Hepatocyte (in vitro differentiated cells): ENCODE measurements at regions not wholly inside any gene's neighbourhood (a gene's known extent, or its start where the extent isn't known, plus 50 kb on each side); places are given as distances from the start of the nearest gene placed in this dataset.
A peak's percentile ranks its signal among the peaks of the same experiment; 100 is the strongest.

Source experiments
- DNase-seq: peaks from one replicate; pipeline ENCODE4 v3.0.0-alpha.2; 2016; ENCODE audit warnings: low spot score
- H2AFZ ChIP-seq: fragments of 200-600 bp; sonication (generic); 2 replicates; pipeline ENCODE4 v1.6.0; 2016; ENCODE audit warnings: antibody characterized with exemption, mild to moderate bottlenecking
- H3K27ac ChIP-seq: fragments of 200-600 bp; sonication (generic); 2 replicates; pipeline ENCODE4 v1.5.1; 2016; ENCODE audit warnings: mild to moderate bottlenecking
- H3K27me3 ChIP-seq: fragments of 200-600 bp; sonication (generic); 2 replicates; pipeline ENCODE4 v1.6.1; 2016
- H3K36me3 ChIP-seq: fragments of 200-600 bp; sonication (generic); replicated peaks from 2 replicates; pipeline ENCODE4 v1.5.1; 2016; ENCODE audit warnings: low read depth; ENCODE audit not compliant: insufficient read depth
- H3K4me1 ChIP-seq: fragments of 200-600 bp; sonication (generic); 2 replicates; pipeline ENCODE4 v1.5.1; 2016; ENCODE audit warnings: mild to moderate bottlenecking, moderate library complexity; ENCODE audit not compliant: insufficient read depth
- H3K4me2 ChIP-seq: fragments of 200-600 bp; sonication (generic); 2 replicates; pipeline ENCODE4 v1.6.0; 2016
- H3K4me3 ChIP-seq: fragments of 200-600 bp; sonication (generic); 2 replicates; pipeline ENCODE4 v1.5.1; 2016; ENCODE audit warnings: mild to moderate bottlenecking
- H3K79me2 ChIP-seq: fragments of 200-600 bp; sonication (generic); 2 replicates; pipeline ENCODE4 v1.6.0; 2017; ENCODE audit warnings: mild to moderate bottlenecking
- H3K9me2 ChIP-seq: fragments of 200-600 bp; sonication (generic); replicated peaks from 2 replicates; pipeline ENCODE4 v1.6.0; 2017; ENCODE audit warnings: mild to moderate bottlenecking; ENCODE audit not compliant: insufficient read depth
- H3K9me3 ChIP-seq: fragments of 200-600 bp; sonication (generic); 2 replicates; pipeline ENCODE4 v1.5.1; 2016; ENCODE audit warnings: low read depth, mild to moderate bottlenecking
- H4K20me1 ChIP-seq: fragments of 200-600 bp; sonication (generic); 2 replicates; pipeline ENCODE4 v1.6.0; 2016; ENCODE audit warnings: mild to moderate bottlenecking; ENCODE audit not compliant: insufficient read depth, poor library complexity, severe bottlenecking
- EZH2 ChIP-seq: fragments of 200-600 bp; sonication (generic); IDR thresholded peaks from 2 replicates; pipeline ENCODE4 v1.6.1; 2016; ENCODE audit warnings: antibody characterized with exemption, mild to moderate bottlenecking, borderline replicate concordance
- EZH2phosphoT487 ChIP-seq: fragments of 200-600 bp; sonication (generic); IDR thresholded peaks from one replicate; pipeline ENCODE4 v1.6.1; 2018; ENCODE audit warnings: antibody characterized with exemption, mild to moderate bottlenecking, low read depth, moderate library complexity; ENCODE audit not compliant: unreplicated experiment, severe bottlenecking
- WGBS: methylation state at CpG from one replicate; pipeline ENCODE4 v1.1.6; 2016; ENCODE audit warnings: low lambda C conversion rate; ENCODE audit errors: missing lambda C conversion rate; 5-methylcytosine and 5-hydroxymethylcytosine counted together
- TF ChIP-seq, protein P1 (sequence below): fragments of 200-600 bp; sonication (generic); IDR thresholded peaks from 2 replicates; pipeline ENCODE4 v1.5.1; 2016; ENCODE audit warnings: antibody characterized with exemption, mild to moderate bottlenecking; ENCODE audit not compliant: poor library complexity

- Histone ChIP-seq H3K9me2 (no peaks in the 10 kb centered on the region), H3K27ac (peak overlapping the region; percentile 35), H4K20me1 (no peaks in the 10 kb centered on the region), H3K4me1 (peaks cover 17% of the 10 kb centered on the region), H3K79me2 (no peaks in the 10 kb centered on the region), H3K27me3 (no peaks in the 10 kb centered on the region), H2AFZ (no peak overlapping the region), H3K4me3 (no peak overlapping the region), H3K4me2 (no peak overlapping the region), H3K9me3 (no peaks in the 10 kb centered on the region), H3K36me3 (no peaks in the 10 kb centered on the region)
- no peak for DNase-seq
- TF ChIP-seq, protein P1, sequence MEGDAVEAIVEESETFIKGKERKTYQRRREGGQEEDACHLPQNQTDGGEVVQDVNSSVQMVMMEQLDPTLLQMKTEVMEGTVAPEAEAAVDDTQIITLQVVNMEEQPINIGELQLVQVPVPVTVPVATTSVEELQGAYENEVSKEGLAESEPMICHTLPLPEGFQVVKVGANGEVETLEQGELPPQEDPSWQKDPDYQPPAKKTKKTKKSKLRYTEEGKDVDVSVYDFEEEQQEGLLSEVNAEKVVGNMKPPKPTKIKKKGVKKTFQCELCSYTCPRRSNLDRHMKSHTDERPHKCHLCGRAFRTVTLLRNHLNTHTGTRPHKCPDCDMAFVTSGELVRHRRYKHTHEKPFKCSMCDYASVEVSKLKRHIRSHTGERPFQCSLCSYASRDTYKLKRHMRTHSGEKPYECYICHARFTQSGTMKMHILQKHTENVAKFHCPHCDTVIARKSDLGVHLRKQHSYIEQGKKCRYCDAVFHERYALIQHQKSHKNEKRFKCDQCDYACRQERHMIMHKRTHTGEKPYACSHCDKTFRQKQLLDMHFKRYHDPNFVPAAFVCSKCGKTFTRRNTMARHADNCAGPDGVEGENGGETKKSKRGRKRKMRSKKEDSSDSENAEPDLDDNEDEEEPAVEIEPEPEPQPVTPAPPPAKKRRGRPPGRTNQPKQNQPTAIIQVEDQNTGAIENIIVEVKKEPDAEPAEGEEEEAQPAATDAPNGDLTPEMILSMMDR, result peak; percentile 22
- TF ChIP-seq EZH2phosphoT487, result no peak
- WGBS, result 54% methylated on average over 2 of the region's 2 CpGs
Measured at GRCh38 chr11:106152013-106152412, 74.6 kb downstream of the AASDHPPT start.

GRCh38 chr11:106152824-106153223, 75.4 kb downstream of the AASDHPPT start:
- Histone ChIP-seq H3K4me3 (no peak overlapping the region), H4K20me1 (no peaks in the 10 kb centered on the region), H3K4me2 (no peak overlapping the region), H3K79me2 (no peaks in the 10 kb centered on the region), H3K36me3 (no peaks in the 10 kb centered on the region), H3K9me2 (no peaks in the 10 kb centered on the region), H3K9me3 (no peaks in the 10 kb centered on the region), H3K4me1 (peaks cover 18% of the 10 kb centered on the region), H2AFZ (no peak overlapping the region), H3K27ac (peak overlapping the region; percentile 35), H3K27me3 (no peaks in the 10 kb centered on the region)
- 44% methylated on average over 1 of the region's 1 CpG for WGBS
- TF ChIP-seq EZH2phosphoT487, result no peak
- TF ChIP-seq, protein P1, result no peak
- no peak for TF ChIP-seq EZH2
- DNase-seq, result no peak

DNA sequence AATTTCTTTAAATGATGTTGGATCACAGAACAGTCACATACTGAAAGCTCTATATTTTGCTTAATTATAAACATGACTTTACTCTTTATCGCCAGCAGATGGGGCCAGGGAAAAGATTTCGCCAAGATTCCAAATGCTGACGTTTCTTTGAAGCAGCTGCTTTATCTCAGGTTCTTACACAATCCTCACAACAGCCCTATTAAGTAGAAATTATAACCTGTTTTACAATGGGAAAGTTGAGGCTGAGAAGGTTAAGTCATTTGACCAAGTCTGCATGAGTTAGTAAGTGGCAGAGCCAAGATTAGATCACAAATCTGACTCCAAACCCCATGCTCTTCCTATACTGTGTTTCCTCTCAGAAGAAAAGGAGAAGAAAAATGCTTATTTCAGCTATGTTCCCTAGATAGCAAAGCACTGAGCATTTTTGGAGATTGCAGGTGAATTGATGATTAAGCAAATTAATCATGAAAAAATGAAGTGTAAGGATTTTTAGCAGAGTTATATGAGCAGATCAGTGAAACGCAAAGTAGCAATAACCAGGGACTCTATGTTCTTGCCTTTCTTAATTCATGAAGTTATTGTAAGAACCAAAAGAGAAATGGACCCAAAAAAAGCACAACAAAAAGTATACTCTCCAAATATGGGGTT, 79.0 kb downstream of the AASDHPPT start:
- Histone ChIP-seq H3K9me2 (no peaks in the 10 kb centered on the region), H3K79me2 (no peaks in the 10 kb centered on the region), H3K4me2 (peak overlapping the region; percentile 3), H3K9me3 (no peaks in the 10 kb centered on the region), H3K27ac (peak overlapping the region; percentile 36), H3K27me3 (no peaks in the 10 kb centered on the region), H2AFZ (no peak overlapping the region), H3K36me3 (no peaks in the 10 kb centered on the region), H3K4me1 (peaks cover 28% of the 10 kb centered on the region), H3K4me3 (no peak overlapping the region), H4K20me1 (no peaks in the 10 kb centered on the region)
- no peak for TF ChIP-seq EZH2phosphoT487
- TF ChIP-seq, protein P1, result peak; percentile 71
- TF ChIP-seq EZH2, result no peak
- WGBS, result 20% methylated on average over 4 of the region's 4 CpGs
- peak; percentile 83 for DNase-seq
